Keratinocyte (primary cell): ENCODE measurements at regions not wholly inside any gene's neighbourhood (a gene's known extent, or its start where the extent isn't known, plus 50 kb on each side); places are given as distances from the start of the nearest gene placed in this dataset.

Source experiments
- DNase-seq: peaks from one replicate; pipeline ENCODE4 v3.0.0-alpha.2; 2011; ENCODE audit warnings: low read depth, missing footprints, low spot score
- FAIRE-seq: peaks from 2 replicates; lab custom pipeline; 2011; peaks lifted over from hg19 to GRCh38; lab: Jason Lieb, UNC
- H2AFZ ChIP-seq: 2 replicates; pipeline ENCODE4 v1.6.0; 2012; ENCODE audit warnings: low read length, control low read depth, inconsistent platforms; ENCODE audit not compliant: control insufficient read depth
- H3K27ac ChIP-seq: 2 replicates; pipeline ENCODE4 v1.5.1; 2011; ENCODE audit warnings: low read length; ENCODE audit not compliant: control insufficient read depth, insufficient read depth
- H3K27me3 ChIP-seq: 3 replicates; pipeline ENCODE4 v1.6.0; 2011; ENCODE audit warnings: low read length; ENCODE audit not compliant: control insufficient read depth, insufficient read depth; ENCODE audit errors: extremely low read depth
- H3K36me3 ChIP-seq, 2 experiments: 2 replicates in 1 of 2; 3 replicates in 1 of 2; pipeline ENCODE4 v1.5.1; 2011; ENCODE audit warnings: low read length in 2 of 2, mild to moderate bottlenecking in 1 of 2; ENCODE audit not compliant: control insufficient read depth in 2 of 2, insufficient read depth in 2 of 2; ENCODE audit errors: extremely low read depth in 1 of 2
- H3K4me1 ChIP-seq: 3 replicates; pipeline ENCODE4 v1.5.1; 2011; ENCODE audit warnings: low read length; ENCODE audit not compliant: control insufficient read depth, insufficient read depth; ENCODE audit errors: extremely low read depth
- H3K4me2 ChIP-seq: 3 replicates; pipeline ENCODE4 v1.6.0; 2011; ENCODE audit warnings: low read depth, low read length; ENCODE audit not compliant: control insufficient read depth, insufficient read depth; ENCODE audit errors: extremely low read depth
- H3K4me3 ChIP-seq, 3 experiments: fragments of 200-600 bp in 1 of 3; sonication (generic) in 1 of 3; 2 replicates in 2 of 3; 3 replicates in 1 of 3; pipeline ENCODE4 v1.5.1; 2011 to 2016; ENCODE audit warnings: low read length in 3 of 3, mild to moderate bottlenecking in 3 of 3, control low read depth in 2 of 3, inconsistent platforms in 1 of 3, low read depth in 1 of 3, mixed read lengths in 1 of 3, mixed run types in 1 of 3, moderate library complexity in 1 of 3; ENCODE audit not compliant: control insufficient read depth in 2 of 3, insufficient read depth in 2 of 3; ENCODE audit errors: extremely low read depth in 1 of 3
- H3K79me2 ChIP-seq: 2 replicates; pipeline ENCODE4 v1.6.0; 2012; ENCODE audit warnings: low read length; ENCODE audit not compliant: control insufficient read depth, insufficient read depth
- H3K9ac ChIP-seq: 3 replicates; pipeline ENCODE4 v1.6.0; 2011; ENCODE audit warnings: low read length; ENCODE audit not compliant: control insufficient read depth, insufficient read depth; ENCODE audit errors: extremely low read depth
- H3K9me1 ChIP-seq: 3 replicates; pipeline ENCODE4 v1.6.0; 2011; ENCODE audit warnings: low read length; ENCODE audit not compliant: control insufficient read depth, insufficient read depth; ENCODE audit errors: extremely low read depth
- H3K9me3 ChIP-seq: 2 replicates; pipeline ENCODE4 v1.5.1; 2012; ENCODE audit warnings: low read depth, low read length; ENCODE audit not compliant: control insufficient read depth
- H4K20me1 ChIP-seq: 3 replicates; pipeline ENCODE4 v1.6.0; 2011; ENCODE audit warnings: low read length; ENCODE audit not compliant: control insufficient read depth, insufficient read depth; ENCODE audit errors: extremely low read depth
- EZH2 ChIP-seq: IDR thresholded peaks from one replicate; pipeline ENCODE4 v1.6.1; 2012; ENCODE audit warnings: inconsistent platforms, mild to moderate bottlenecking, low read length, moderate library complexity
- dilution Hi-C: fragments of 300-500 bp; cut with MboI; formaldehyde crosslinking; loops from one replicate; pipeline ENCODE4 v1.7.0; 2020; ENCODE audit warnings: low sequenced_read_pairs; ENCODE audit not compliant: extremely low pct_ligation_motif_present
- TF ChIP-seq, protein P1 (sequence below), 3 experiments: IDR thresholded peaks in 1 of 3; conservative IDR thresholded peaks in 1 of 3; optimal IDR thresholded peaks in 1 of 3; 2 replicates in 2 of 3; 3 replicates in 1 of 3; pipeline versions ENCODE3 to v1.5.1; 2011; ENCODE audit warnings: low read length in 3 of 3, mild to moderate bottlenecking in 3 of 3, moderate library complexity in 2 of 3, control low read depth in 1 of 3, inconsistent platforms in 1 of 3; ENCODE audit not compliant: insufficient read depth in 2 of 3; ENCODE audit errors: extremely low read depth in 1 of 3

DNA sequence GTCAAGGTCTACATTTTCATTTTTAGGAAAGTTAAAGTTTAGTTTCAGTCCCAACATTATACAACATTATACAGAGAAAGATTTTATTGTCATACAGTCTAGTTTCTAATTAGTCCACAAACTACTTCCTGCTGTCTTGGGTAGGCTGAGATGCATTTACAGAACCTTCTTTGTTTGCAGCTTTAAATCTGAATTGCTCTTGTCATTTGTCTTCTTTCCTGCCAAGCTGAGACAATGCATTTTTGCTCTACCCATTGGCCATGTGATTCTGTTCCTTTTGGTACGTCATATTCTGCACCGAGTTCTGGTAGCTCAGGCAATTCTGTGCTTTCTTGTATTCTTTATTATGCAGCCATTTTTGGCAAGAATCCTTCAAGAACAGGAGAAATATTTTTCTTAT, 228.5 kb downstream of the ATP23 start:
- H2AFZ ChIP-seq: no peak overlapping the region
- FAIRE-seq: no peak
- no peaks in the 10 kb centered on the region for H3K9me3 ChIP-seq

DNA sequence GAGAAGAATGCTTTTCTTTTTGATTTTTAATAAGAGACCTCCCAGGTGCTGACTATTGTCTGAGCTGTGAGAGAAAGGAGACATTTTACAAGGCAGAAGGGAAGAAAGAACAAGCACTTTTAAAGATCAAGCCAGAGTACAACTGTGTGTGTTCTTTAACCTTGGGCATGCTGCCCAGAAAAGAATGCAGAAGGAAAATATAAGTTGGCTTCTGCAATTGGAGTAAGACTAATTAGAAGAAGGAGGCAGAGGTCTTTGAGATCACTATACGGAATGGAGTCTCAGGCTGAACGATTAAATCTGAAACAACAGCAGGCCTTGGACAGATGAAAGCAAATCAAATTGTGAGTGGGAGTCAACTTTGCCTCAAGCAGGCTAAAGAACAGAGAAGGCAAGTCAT, 230.5 kb downstream of the ATP23 start:
- dilution Hi-C loops: no loop called here
- Histone ChIP-seq H3K9me3 (no peaks in the 10 kb centered on the region), H3K4me3 (no peak overlapping the region)

More for the DNA sequence above, 228.5 kb downstream of the ATP23 start:
- H3K9me1 ChIP-seq: no peaks in the 10 kb centered on the region
- dilution Hi-C loops: no loop called here
- DNase-seq: no peak
- no peak overlapping the region for H3K27ac ChIP-seq
- no peaks in the 10 kb centered on the region for H3K36me3 ChIP-seq
- H3K9ac ChIP-seq: no peak overlapping the region
- H3K4me2 ChIP-seq: no peak overlapping the region
- no peaks in the 10 kb centered on the region for H3K27me3 ChIP-seq
- H3K4me3 ChIP-seq: no peak overlapping the region
- no peaks in the 10 kb centered on the region for H4K20me1 ChIP-seq
- no peaks in the 10 kb centered on the region for H3K4me1 ChIP-seq
- H3K79me2 ChIP-seq: no peaks in the 10 kb centered on the region
- no peak for TF ChIP-seq EZH2
- TF ChIP-seq, protein P1, sequence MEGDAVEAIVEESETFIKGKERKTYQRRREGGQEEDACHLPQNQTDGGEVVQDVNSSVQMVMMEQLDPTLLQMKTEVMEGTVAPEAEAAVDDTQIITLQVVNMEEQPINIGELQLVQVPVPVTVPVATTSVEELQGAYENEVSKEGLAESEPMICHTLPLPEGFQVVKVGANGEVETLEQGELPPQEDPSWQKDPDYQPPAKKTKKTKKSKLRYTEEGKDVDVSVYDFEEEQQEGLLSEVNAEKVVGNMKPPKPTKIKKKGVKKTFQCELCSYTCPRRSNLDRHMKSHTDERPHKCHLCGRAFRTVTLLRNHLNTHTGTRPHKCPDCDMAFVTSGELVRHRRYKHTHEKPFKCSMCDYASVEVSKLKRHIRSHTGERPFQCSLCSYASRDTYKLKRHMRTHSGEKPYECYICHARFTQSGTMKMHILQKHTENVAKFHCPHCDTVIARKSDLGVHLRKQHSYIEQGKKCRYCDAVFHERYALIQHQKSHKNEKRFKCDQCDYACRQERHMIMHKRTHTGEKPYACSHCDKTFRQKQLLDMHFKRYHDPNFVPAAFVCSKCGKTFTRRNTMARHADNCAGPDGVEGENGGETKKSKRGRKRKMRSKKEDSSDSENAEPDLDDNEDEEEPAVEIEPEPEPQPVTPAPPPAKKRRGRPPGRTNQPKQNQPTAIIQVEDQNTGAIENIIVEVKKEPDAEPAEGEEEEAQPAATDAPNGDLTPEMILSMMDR (optimal IDR thresholded peaks at IDR 0.05 in 1 of 3, IDR thresholded peaks at IDR 0.05 in 1 of 3, conservative IDR thresholded peaks at IDR 0.05 in 1 of 3; ENCODE audit: extremely low read depth in 1 of 3, insufficient read depth in 2 of 3, low read length in 3 of 3): no peak

More for the DNA sequence above, 230.5 kb downstream of the ATP23 start:
- no peak overlapping the region for H3K9ac ChIP-seq
- no peaks in the 10 kb centered on the region for H3K36me3 ChIP-seq
- TF ChIP-seq EZH2: no peak
- TF ChIP-seq, protein P1 (optimal IDR thresholded peaks at IDR 0.05 in 1 of 3, IDR thresholded peaks at IDR 0.05 in 1 of 3, conservative IDR thresholded peaks at IDR 0.05 in 1 of 3; ENCODE audit: extremely low read depth in 1 of 3, insufficient read depth in 2 of 3, low read length in 3 of 3): no peak
- FAIRE-seq (no peak), DNase-seq (no peak)
- H2AFZ ChIP-seq: no peak overlapping the region
- no peaks in the 10 kb centered on the region for H4K20me1 ChIP-seq
- H3K27me3 ChIP-seq: no peaks in the 10 kb centered on the region
- H3K27ac ChIP-seq: no peak overlapping the region
- H3K4me1 ChIP-seq: no peaks in the 10 kb centered on the region
- no peaks in the 10 kb centered on the region for H3K9me1 ChIP-seq
- no peaks in the 10 kb centered on the region for H3K79me2 ChIP-seq
- no peak overlapping the region for H3K4me2 ChIP-seq
